ENCODE measurements at regions not wholly inside any gene's neighbourhood (a gene's known extent, or its start where the extent isn't known, plus 50 kb on each side); places are given as distances from the start of the nearest gene placed in this dataset.

DNA sequence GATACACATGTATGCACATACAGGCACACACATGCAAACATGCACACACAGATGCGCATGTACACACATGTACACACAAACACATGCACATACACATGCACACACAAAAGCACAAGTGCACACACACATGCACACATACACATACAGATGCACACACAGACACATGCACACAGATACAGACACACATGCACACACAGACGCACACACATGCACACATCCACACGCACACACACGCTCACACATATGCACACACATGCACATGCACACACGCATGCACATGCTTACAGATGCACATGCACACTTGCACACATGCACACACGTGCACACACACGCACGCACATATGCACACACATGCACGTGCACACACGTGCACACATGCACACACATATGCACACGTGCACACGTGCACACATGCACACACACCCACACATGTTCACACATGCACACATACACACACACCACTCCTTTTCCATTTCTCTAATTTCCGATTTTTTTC lies 283.8 kb upstream of the FRG2C start:
- H3K9ac ChIP-seq (ENCODE audit: low read depth, low read length) = no peak overlapping the region
- ChIA-PET POLR2A (ENCODE audit: unreplicated experiment) (no interaction called here), CTCF (no interaction called here)
- DNase-seq = no peak
- no peak overlapping the region for H4K5ac ChIP-seq (ENCODE audit: low read depth, low read length)
- H4K8ac ChIP-seq (ENCODE audit: low read depth in 2 of 2, low read length in 2 of 2) = no peak overlapping the region
- no peak overlapping the region for H2AK9ac ChIP-seq (replicated peaks; ENCODE audit: low read depth, low read length, poor library complexity)
- dilution Hi-C loops (cut with HindIII; ENCODE audit: low sequenced_read_pairs, unreplicated experiment) = no loop called here
- no peak overlapping the region for H3K4me2 ChIP-seq (ENCODE audit: low read depth, low read length)
- no peak overlapping the region for H2AK5ac ChIP-seq (ENCODE audit: low read depth, low read length)
- H2BK15ac ChIP-seq (ENCODE audit: low read depth, low read length) = no peak overlapping the region
- no peaks in the 10 kb centered on the region for H3K27me3 ChIP-seq (ENCODE audit: control insufficient read depth, insufficient read depth, low read length)
- ATAC-seq (ENCODE audit: low read depth) = no peak
- no peak overlapping the region for H4K91ac ChIP-seq (ENCODE audit: insufficient read depth, low read depth, low read length)
- no peaks in the 10 kb centered on the region for H3K9me1 ChIP-seq (ENCODE audit: insufficient read depth, low read length)
- no peak overlapping the region for H3K18ac ChIP-seq (ENCODE audit: low read depth, low read length)
- no peak overlapping the region for H2BK120ac ChIP-seq (ENCODE audit: low read depth, low read length)
- H2AFZ ChIP-seq (replicated peaks; ENCODE audit: low read length, poor library complexity) = peak overlapping the region; percentile 43
- in situ Hi-C loops (cut with MboI; ENCODE audit: low sequenced_read_pairs) = no loop called here
- no peak overlapping the region for H3K23ac ChIP-seq (ENCODE audit: low read depth, low read length)
- intact Hi-C loops (cut with micrococcal nuclease) = no loop called here
- H3K56ac ChIP-seq (ENCODE audit: extremely low read depth, insufficient read depth, low read length) = no peak overlapping the region
- no peaks in the 10 kb centered on the region for H3K79me1 ChIP-seq (ENCODE audit: low read depth in 1 of 2, low read length in 2 of 2)
- no peak for TF ChIP-seq MXI1 (IDR thresholded peaks at IDR 0.05; ENCODE audit: borderline replicate concordance, low read depth, low read length)
- no peak for TF ChIP-seq FOS (IDR thresholded peaks at IDR 0.05; ENCODE audit: low read depth, low read length)
- TF ChIP-seq POLR2A (IDR thresholded peaks at IDR 0.05; ENCODE audit: low read depth, low read length) = no peak
- TF ChIP-seq RAD21 (IDR thresholded peaks at IDR 0.05; ENCODE audit: low read length) = no peak
- no peak for TF ChIP-seq MAZ (IDR thresholded peaks at IDR 0.05; ENCODE audit: borderline replicate concordance, low read depth, low read length)
- TF ChIP-seq NFE2L2 (IDR thresholded peaks at IDR 0.05; ENCODE audit: low read depth, low read length) = no peak
- TF ChIP-seq BHLHE40 (IDR thresholded peaks at IDR 0.05; ENCODE audit: low read depth, low read length) = no peak
- TF ChIP-seq, protein P1, sequence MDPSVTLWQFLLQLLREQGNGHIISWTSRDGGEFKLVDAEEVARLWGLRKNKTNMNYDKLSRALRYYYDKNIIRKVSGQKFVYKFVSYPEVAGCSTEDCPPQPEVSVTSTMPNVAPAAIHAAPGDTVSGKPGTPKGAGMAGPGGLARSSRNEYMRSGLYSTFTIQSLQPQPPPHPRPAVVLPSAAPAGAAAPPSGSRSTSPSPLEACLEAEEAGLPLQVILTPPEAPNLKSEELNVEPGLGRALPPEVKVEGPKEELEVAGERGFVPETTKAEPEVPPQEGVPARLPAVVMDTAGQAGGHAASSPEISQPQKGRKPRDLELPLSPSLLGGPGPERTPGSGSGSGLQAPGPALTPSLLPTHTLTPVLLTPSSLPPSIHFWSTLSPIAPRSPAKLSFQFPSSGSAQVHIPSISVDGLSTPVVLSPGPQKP (IDR thresholded peaks at IDR 0.05; ENCODE audit: borderline replicate concordance, low read depth, low read length) = no peak
- no peak for TF ChIP-seq SMC3 (IDR thresholded peaks at IDR 0.05; ENCODE audit: low read depth, low read length)
- TF ChIP-seq RFX5 (IDR thresholded peaks at IDR 0.05; ENCODE audit: low read depth, low read length) = no peak
- no peak for TF ChIP-seq RCOR1 (IDR thresholded peaks at IDR 0.05; ENCODE audit: insufficient replicate concordance, low read length)
- no peak overlapping the region for H2BK20ac ChIP-seq (ENCODE audit: low read depth, low read length)
- WGBS, 2 experiments (ENCODE audit: extremely low coverage in 2 of 2, insufficient read length in 1 of 2) = 96% methylated on average over 8 of the region's 13 CpGs; no CpG with 5 or more reads in 1 of the 2 experiments
- no peaks in the 10 kb centered on the region for H4K20me1 ChIP-seq (ENCODE audit: insufficient read depth, low read length)
- no peak overlapping the region for H3K4me3 ChIP-seq (ENCODE audit: insufficient read depth, low read depth, low read length)
- BruUV-seq (replicated peaks) = no TSS peak
- no peaks in the 10 kb centered on the region for H3K36me3 ChIP-seq (ENCODE audit: control insufficient read depth, insufficient read depth, low read length)
- H3K9me3 ChIP-seq (ENCODE audit: control insufficient read depth, insufficient read depth, low read length) = no peaks in the 10 kb centered on the region
- no peak overlapping the region for H3K27ac ChIP-seq (ENCODE audit: insufficient read depth, low read length)
- H3K14ac ChIP-seq (replicated peaks; ENCODE audit: low read depth, low read length) = no peak overlapping the region
- H3K4me1 ChIP-seq (ENCODE audit: control insufficient read depth, insufficient read depth, low read length) = no peaks in the 10 kb centered on the region
- H3K4ac ChIP-seq (ENCODE audit: low read depth, low read length) = no peak overlapping the region
- H2BK5ac ChIP-seq (ENCODE audit: low read depth, low read length, poor library complexity, severe bottlenecking) = no peak overlapping the region

All from IMR-90 (cell line).